Stimulated activated CD4-positive, alpha-beta T cell treated with anti-CD3 and anti-CD28 coated beads, Interleukin-1b, Interleukin-23, amount 100 ng/mL, for 24 hours (primary cell): ENCODE measurements at regions not wholly inside any gene's neighbourhood (a gene's known extent, or its start where the extent isn't known, plus 50 kb on each side); places are given as distances from the start of the nearest gene placed in this dataset.
A peak's percentile ranks its signal among the peaks of the same experiment; 100 is the strongest.
"Not testable (repeated sequence)": the region's sequence is repeated elsewhere in the genome, so short reads cannot be mapped to it uniquely, and the experiment has no call there.

ENCODE experiments used
- DNase-seq, 4 experiments: peaks; one replicate each; pipeline ENCODE4 v3.0.0-alpha.2; 2020; ENCODE audit warnings: low read depth in 4 of 4, low spot score in 1 of 4

DNA sequence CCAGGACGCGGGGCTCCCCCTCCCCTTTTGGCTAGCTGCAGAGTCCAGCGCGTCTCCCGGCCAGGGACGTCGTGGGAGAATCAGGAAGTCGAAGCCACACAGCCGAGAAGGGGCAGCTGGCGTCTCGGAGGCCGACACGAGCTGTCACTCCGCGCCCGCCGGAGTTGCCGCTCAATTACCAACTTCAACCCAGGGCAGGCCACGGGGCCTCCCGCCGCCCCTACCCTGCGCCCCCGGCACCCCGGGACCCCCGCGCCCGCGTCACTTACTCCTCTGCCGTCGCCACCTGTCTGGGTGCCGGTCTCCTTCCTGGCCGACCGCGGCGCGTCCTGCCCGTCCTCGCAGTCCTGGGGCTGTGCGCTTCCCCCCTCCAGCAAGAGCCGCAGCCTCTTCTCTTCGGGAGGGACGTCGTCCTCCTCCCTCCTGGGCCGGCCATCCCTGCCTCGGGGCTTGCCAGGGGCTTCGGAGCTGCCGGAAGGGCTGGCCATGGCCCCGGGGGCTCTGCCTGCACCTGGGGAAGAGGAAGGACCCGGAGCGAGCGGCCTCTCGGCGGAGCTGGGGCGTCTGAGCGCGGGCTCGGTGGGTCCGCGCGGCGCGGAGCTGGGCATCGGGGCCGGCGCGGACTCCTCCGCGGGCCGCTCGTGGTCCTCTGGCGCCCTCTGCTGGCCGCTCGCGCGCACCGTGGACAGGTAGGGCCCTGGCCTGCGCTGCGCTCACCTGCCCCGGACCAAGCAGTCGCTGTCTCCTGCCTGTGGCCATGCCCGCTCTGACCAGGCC is 65.6 kb upstream of the CLEC6A start:
- peak in 3 of 4 experiments; percentile 43 to 74 (median 52) for DNase-seq

DNA sequence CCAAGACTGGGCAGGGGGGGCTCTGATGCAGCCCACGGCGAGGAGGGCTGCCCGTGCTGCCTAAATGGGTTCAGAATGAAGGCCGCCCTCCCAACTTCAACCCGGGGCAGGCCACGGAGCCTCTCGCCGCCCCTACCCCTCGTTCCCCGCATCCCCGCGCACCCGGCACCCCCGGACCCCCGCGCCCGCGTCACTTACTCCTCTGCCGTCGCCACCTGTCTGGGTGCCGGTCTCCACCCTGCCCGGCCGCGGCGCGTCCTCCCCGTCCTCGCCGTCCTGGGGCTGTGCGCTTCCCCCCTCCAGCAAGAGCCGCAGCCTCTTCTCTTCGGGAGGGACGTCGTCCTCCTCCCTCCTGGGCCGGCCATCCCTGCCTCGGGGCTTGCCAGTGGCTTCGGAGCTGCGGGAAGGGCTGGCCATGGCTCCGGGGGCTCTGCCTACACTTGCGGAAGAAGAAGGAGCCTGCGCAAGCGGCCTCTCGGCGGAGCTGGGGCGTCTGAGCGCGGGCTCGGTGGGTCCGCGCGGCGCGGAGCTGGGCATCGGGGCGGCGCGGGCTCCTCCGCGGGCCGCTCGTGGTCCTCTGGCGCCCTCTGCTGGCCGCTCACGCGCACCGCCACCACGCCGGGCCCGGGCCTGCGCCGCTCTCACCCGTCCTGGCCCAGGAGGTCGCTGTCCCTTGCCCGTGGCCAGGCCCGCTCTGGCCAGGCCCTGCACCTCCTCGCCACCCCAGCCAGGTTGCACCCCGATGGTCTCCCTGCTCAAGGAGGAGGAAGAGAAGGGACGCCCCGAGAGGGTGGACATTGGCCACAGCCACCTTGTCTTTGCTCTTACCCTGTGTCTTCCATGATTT is 59.3 kb upstream of the CLEC6A start:
- DNase-seq, result peak; percentile 42 to 55 (median 52)

GRCh38 chr12:8397378-8397777 is 58.4 kb upstream of the CLEC6A start:
- not testable (repeated sequence) for DNase-seq

- not testable (repeated sequence) for DNase-seq
These were observed 56.2 kb upstream of the CLEC6A start for GRCh38 chr12:8399496-8400034.

DNA sequence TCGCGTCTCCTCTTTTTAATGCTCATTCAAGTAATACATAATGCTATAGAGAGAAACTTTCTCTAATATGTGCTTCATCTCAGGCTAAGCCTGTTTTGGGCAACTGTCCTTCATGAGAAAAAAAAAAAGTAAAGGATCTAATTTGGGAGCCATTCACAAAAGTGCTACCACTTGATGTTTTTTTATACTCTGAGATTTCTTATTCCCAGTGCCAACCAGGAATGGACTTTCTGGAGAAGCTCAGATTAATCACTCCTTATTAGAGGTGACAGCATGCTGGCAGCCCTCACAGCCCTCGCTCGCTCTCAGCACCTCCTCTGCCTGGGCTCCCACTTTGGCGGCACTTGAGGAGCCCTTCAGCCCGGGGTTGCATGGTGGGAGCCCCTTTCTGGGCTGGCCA is 51.9 kb upstream of the CLEC6A start:
- not testable (repeated sequence) for DNase-seq

GRCh38 chr12:8404341-8404740 is 51.4 kb upstream of the CLEC6A start:
- not testable (repeated sequence) for DNase-seq
